HEK293 (cell line): ENCODE measurements at regions not wholly inside any gene's neighbourhood (a gene's known extent, or its start where the extent isn't known, plus 50 kb on each side); places are given as distances from the start of the nearest gene placed in this dataset.

Source experiments
- ATF2 ChIP-seq: fragments of 450-650 bp; formaldehyde crosslinking; IDR thresholded peaks from 2 replicates; pipeline ENCODE4 v1.5.1; 2016; ENCODE audit warnings: missing biosample characterization, missing genetic modification characterization, low read depth
- BCL6B ChIP-seq: fragments of 450-650 bp; formaldehyde crosslinking; IDR thresholded peaks from 2 replicates; pipeline ENCODE4 v1.5.1; 2017; ENCODE audit warnings: missing biosample characterization, missing genetic modification characterization
- CTCF ChIP-seq: fragments of 450-650 bp; formaldehyde crosslinking; IDR thresholded peaks from 2 replicates; pipeline ENCODE4 v1.5.1; 2016; ENCODE audit warnings: missing biosample characterization, missing genetic modification characterization
- KLF17 ChIP-seq: fragments of 450-650 bp; formaldehyde crosslinking; IDR thresholded peaks from 2 replicates; pipeline ENCODE4 v1.5.1; 2016; ENCODE audit warnings: missing biosample characterization, missing genetic modification characterization
- SALL2 ChIP-seq: fragments of 450-650 bp; formaldehyde crosslinking; IDR thresholded peaks from 2 replicates; pipeline ENCODE4 v1.5.0; 2017; ENCODE audit warnings: missing biosample characterization, mild to moderate bottlenecking, missing genetic modification characterization, borderline replicate concordance
- TCF7L2 ChIP-seq: IDR thresholded peaks from 2 replicates; pipeline ENCODE4 v1.6.1; 2011; ENCODE audit warnings: low read depth, mild to moderate bottlenecking, inconsistent platforms, low read length, moderate library complexity, borderline replicate concordance
- ZBTB10 ChIP-seq: fragments of 450-650 bp; formaldehyde crosslinking; IDR thresholded peaks from 2 replicates; pipeline ENCODE4 v1.5.1; 2016; ENCODE audit warnings: missing biosample characterization, missing genetic modification characterization
- ZBTB11 ChIP-seq: fragments of 450-650 bp; formaldehyde crosslinking; conservative IDR thresholded peaks from 2 replicates; pipeline ENCODE4 v1.5.1; 2016; ENCODE audit warnings: low read depth, missing biosample characterization, missing genetic modification characterization
- ZFP37 ChIP-seq: fragments of 450-650 bp; formaldehyde crosslinking; IDR thresholded peaks from 2 replicates; pipeline ENCODE4 v1.5.1; 2016; ENCODE audit warnings: missing biosample characterization, missing genetic modification characterization
- ZFP41 ChIP-seq: fragments of 450-650 bp; formaldehyde crosslinking; IDR thresholded peaks from 2 replicates; pipeline ENCODE4 v1.5.1; 2016; ENCODE audit warnings: missing biosample characterization, missing genetic modification characterization, borderline replicate concordance
- ZNF138 ChIP-seq: fragments of 450-650 bp; formaldehyde crosslinking; IDR thresholded peaks from 2 replicates; pipeline ENCODE4 v1.5.1; 2016; ENCODE audit warnings: missing biosample characterization, missing genetic modification characterization, borderline replicate concordance
- ZNF639 ChIP-seq: fragments of 450-650 bp; formaldehyde crosslinking; IDR thresholded peaks from 2 replicates; pipeline ENCODE4 v1.5.1; 2016; ENCODE audit warnings: missing biosample characterization, missing genetic modification characterization
- ZNF837 ChIP-seq: fragments of 450-650 bp; formaldehyde crosslinking; IDR thresholded peaks from 2 replicates; pipeline ENCODE4 v1.5.1; 2016; ENCODE audit warnings: missing biosample characterization, missing genetic modification characterization

GRCh38 chr6:54772610-54773009, 74.0 kb upstream of the FAM83B start:
- no peak for TF ChIP-seq CTCF (tag by site-specific recombination)
- TF ChIP-seq ZNF837, result no peak
- TF ChIP-seq KLF17 (tag by site-specific recombination), result no peak
- no peak for TF ChIP-seq ATF2 (tag by site-specific recombination)
- no peak for TF ChIP-seq ZFP41 (tag by site-specific recombination)
- no peak for TF ChIP-seq ZFP37 (tag by site-specific recombination)
- no peak for TF ChIP-seq ZBTB11 (tag by site-specific recombination)
- TF ChIP-seq SALL2, result no peak
- TF ChIP-seq ZBTB10, result no peak
- TF ChIP-seq BCL6B (tag by site-specific recombination), result no peak
- TF ChIP-seq TCF7L2, result no peak
- TF ChIP-seq ZNF138 (tag by site-specific recombination), result no peak
- no peak for TF ChIP-seq ZNF639 (tag by site-specific recombination)
